IPS-15b (cell line): ENCODE measurements at regions not wholly inside any gene's neighbourhood (a gene's known extent, or its start where the extent isn't known, plus 50 kb on each side); places are given as distances from the start of the nearest gene placed in this dataset.
"Not testable (repeated sequence)": the region's sequence is repeated elsewhere in the genome, so short reads cannot be mapped to it uniquely, and the experiment has no call there.

ENCODE experiments used
- H3K27me3 ChIP-seq: one replicate; pipeline ENCODE4 v1.6.1; 2013; ENCODE audit warnings: low read length; ENCODE audit not compliant: control insufficient read depth, insufficient read depth
- H3K36me3 ChIP-seq: one replicate; pipeline ENCODE4 v1.6.1; 2013; ENCODE audit warnings: low read length; ENCODE audit not compliant: control insufficient read depth, insufficient read depth
- H3K4me1 ChIP-seq: one replicate; pipeline ENCODE4 v1.6.1; 2013; ENCODE audit warnings: mild to moderate bottlenecking, low read length; ENCODE audit not compliant: control insufficient read depth, insufficient read depth
- H3K4me3 ChIP-seq: one replicate; pipeline ENCODE4 v1.5.1; 2013; ENCODE audit warnings: low read depth, low read length
- H3K9ac ChIP-seq: one replicate; pipeline ENCODE4 v1.6.1; 2013; ENCODE audit warnings: low read depth, mild to moderate bottlenecking, low read length
- H3K9me3 ChIP-seq: one replicate; pipeline ENCODE4 v1.6.1; 2013; ENCODE audit warnings: mild to moderate bottlenecking, low read length; ENCODE audit not compliant: control insufficient read depth, insufficient read depth

GRCh38 chr13:80083853-80084676, 256.9 kb downstream of the SPRY2 start:
- Histone ChIP-seq H3K9ac (no peak overlapping the region), H3K36me3 (no peaks in the 10 kb centered on the region), H3K4me3 (no peak overlapping the region), H3K4me1 (peaks cover 3% of the 10 kb centered on the region), H3K9me3 (no peaks in the 10 kb centered on the region), H3K27me3 (no peaks in the 10 kb centered on the region)

DNA sequence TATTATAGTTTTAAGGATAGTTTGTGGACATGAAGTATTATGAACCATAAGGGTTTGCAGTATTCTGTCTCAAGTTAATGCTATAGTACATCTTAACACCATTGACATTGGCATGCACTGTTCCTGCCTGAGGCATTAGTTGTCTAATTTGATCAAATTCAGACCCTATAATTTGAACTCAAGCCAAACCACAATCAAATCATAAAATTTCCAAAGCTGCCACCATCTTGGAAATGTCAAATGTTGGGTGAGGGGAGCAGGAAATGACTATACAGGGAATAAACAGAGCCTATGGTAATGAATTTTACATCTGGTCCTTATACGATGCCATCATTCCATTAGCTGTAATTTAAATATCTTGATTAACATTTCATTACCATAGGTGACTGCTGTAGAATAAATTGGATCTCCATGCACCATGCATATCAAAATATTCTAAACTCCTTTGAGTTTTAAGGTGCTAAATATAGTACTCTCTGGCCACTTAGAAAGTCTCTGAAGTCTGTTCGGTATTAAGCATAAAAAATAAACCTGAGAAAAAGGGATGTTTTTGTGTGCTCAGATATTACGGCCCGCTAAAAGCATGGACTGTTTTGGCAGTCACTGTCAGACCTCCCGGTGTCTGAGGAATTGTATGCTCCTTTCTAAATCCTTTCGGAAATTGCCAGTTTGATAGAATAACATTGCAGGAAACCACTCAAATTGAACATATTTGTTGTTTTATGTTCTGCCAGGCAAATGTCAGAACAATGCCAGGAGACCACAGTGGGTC, 257.7 kb downstream of the SPRY2 start:
- Histone ChIP-seq H3K4me1 (peaks cover 3% of the 10 kb centered on the region), H3K27me3 (no peaks in the 10 kb centered on the region), H3K36me3 (no peaks in the 10 kb centered on the region), H3K4me3 (no peak overlapping the region), H3K9ac (no peak overlapping the region), H3K9me3 (no peaks in the 10 kb centered on the region)

DNA sequence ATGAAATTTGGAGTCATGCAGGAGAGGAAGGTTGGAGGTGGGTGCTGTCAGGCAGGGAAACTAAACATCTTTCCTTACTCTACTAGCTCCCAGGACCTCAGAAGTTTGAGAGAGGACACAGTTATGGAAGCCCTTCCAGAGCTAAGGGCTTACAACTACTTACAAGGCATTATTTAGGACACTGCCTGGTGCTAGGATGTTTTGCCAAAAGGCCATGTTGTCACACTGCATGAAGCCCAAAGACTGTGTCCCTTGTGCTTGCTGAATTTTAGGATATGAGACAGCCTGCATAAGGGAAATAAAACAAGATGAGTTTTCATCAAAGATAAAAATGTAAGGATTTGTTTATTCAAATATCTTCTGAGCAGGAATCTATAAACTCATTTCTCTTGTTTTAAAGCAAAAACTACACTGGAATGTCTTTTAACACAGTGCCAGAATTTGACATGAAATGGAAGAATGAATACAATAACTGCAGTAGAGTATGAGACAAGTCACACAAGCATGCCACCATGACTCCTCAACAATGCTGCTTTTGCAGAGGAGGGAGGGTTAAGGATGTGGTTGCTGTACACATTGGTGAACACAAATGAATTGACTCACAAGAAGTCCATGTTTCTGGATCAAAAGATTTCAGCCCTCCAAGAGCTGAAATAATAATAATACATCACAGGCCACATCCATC, 258.4 kb downstream of the SPRY2 start:
- H3K27me3 ChIP-seq: no peaks in the 10 kb centered on the region
- H3K4me3 ChIP-seq: no peak overlapping the region
- H3K36me3 ChIP-seq: no peaks in the 10 kb centered on the region
- no peaks in the 10 kb centered on the region for H3K9me3 ChIP-seq
- peaks cover 3% of the 10 kb centered on the region for H3K4me1 ChIP-seq
- H3K9ac ChIP-seq: no peak overlapping the region

- Histone ChIP-seq H3K36me3 (no peaks in the 10 kb centered on the region), H3K9me3 (no peaks in the 10 kb centered on the region), H3K27me3 (no peaks in the 10 kb centered on the region), H3K9ac (no peak overlapping the region), H3K4me1 (no peaks in the 10 kb centered on the region), H3K4me3 (no peak overlapping the region)
Measured at GRCh38 chr13:80074811-80075210, 266.1 kb downstream of the SPRY2 start.

GRCh38 chr13:80074143-80074752, 266.7 kb downstream of the SPRY2 start:
- H3K4me1 ChIP-seq: no peaks in the 10 kb centered on the region
- H3K27me3 ChIP-seq: no peaks in the 10 kb centered on the region
- H3K9me3 ChIP-seq: no peaks in the 10 kb centered on the region
- H3K36me3 ChIP-seq: no peaks in the 10 kb centered on the region
- no peak overlapping the region for H3K9ac ChIP-seq
- no peak overlapping the region for H3K4me3 ChIP-seq

DNA sequence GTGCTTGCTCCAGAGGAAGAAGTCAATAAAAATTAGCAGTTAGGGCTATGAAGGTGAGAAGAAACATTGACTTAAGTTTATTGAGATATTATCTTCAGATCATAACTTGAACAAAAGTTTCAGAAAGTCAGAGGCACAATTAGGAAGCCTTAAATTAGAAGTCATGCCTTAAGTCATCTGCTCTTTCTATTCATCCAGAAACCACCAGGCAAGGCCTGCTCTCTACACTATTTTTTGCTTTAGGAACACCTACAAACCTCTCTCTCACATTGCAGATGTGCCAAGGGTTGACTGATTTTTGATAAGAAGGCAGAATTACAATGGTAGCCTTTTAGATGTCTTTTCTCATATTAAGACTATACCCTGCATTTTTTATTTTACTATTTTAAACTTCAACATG, 268.7 kb downstream of the SPRY2 start:
- Histone ChIP-seq H3K27me3 (no peaks in the 10 kb centered on the region), H3K9ac (no peak overlapping the region), H3K9me3 (no peaks in the 10 kb centered on the region), H3K4me1 (no peaks in the 10 kb centered on the region), H3K36me3 (no peaks in the 10 kb centered on the region), H3K4me3 (no peak overlapping the region)

DNA sequence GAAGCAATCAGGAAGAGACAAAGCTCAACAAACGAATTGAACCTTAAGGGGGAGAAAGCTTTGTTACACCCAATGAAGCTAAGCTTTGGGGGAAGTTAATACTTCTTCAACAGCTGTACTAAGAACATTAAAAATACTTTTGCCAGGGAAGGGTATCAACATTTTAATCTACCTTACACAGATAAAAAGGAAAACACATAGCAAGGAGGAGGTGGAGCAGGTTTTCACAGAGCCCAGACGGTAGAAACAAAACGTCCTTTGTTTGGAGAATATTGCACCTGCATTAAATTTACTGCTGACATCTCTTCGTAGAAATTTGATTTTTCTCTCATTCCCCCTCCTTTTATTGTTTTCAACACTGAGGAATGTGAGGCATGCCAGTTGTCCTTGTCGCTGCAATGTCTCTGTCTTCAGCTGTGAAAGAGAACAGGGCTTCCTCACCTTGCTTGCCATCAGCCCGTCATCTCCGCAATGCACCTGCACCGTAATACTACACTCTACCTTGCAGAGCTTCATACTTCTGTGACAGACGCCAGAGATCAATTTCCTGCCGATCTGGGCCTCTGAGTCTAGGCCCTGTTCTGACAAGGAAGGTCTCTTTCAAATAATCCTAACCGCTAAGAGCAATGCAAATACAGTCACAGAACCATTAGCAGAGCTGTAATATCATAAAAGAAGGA, 270.8 kb downstream of the SPRY2 start:
- H3K9ac ChIP-seq: no peak overlapping the region
- H3K4me3 ChIP-seq: no peak overlapping the region
- no peaks in the 10 kb centered on the region for H3K36me3 ChIP-seq
- no peaks in the 10 kb centered on the region for H3K27me3 ChIP-seq
- H3K9me3 ChIP-seq: no peaks in the 10 kb centered on the region
- no peaks in the 10 kb centered on the region for H3K4me1 ChIP-seq

- no peak overlapping the region for H3K9ac ChIP-seq
Measured at GRCh38 chr13:80069374-80069773, 271.6 kb downstream of the SPRY2 start.

GRCh38 chr13:80065996-80066395, 274.9 kb downstream of the SPRY2 start:
- no peaks in the 10 kb centered on the region for H3K36me3 ChIP-seq
- H3K4me1 ChIP-seq: no peaks in the 10 kb centered on the region
- H3K4me3 ChIP-seq: no peak overlapping the region
- H3K27me3 ChIP-seq: no peaks in the 10 kb centered on the region
- H3K9me3 ChIP-seq: no peaks in the 10 kb centered on the region
- H3K9ac ChIP-seq: no peak overlapping the region

More at GRCh38 chr13:80069374-80069773, 271.6 kb downstream of the SPRY2 start:
- H3K9me3 ChIP-seq: no peaks in the 10 kb centered on the region
- H3K4me1 ChIP-seq: no peaks in the 10 kb centered on the region
- H3K4me3 ChIP-seq: no peak overlapping the region
- no peaks in the 10 kb centered on the region for H3K27me3 ChIP-seq
- no peaks in the 10 kb centered on the region for H3K36me3 ChIP-seq

- H3K9me3 ChIP-seq, H3K4me1 ChIP-seq, H3K9ac ChIP-seq, H3K4me3 ChIP-seq, H3K36me3 ChIP-seq, H3K27me3 ChIP-seq: not testable (repeated sequence)
Measured at GRCh38 chr13:80062416-80062815, 278.5 kb downstream of the SPRY2 start.

GRCh38 chr13:80059789-80060188, 281.1 kb downstream of the SPRY2 start:
- H3K9me3 ChIP-seq: no peaks in the 10 kb centered on the region
- H3K27me3 ChIP-seq: no peaks in the 10 kb centered on the region
- no peaks in the 10 kb centered on the region for H3K36me3 ChIP-seq
- no peak overlapping the region for H3K9ac ChIP-seq
- H3K4me3 ChIP-seq: no peak overlapping the region
- peaks cover 6% of the 10 kb centered on the region for H3K4me1 ChIP-seq
